H9 (cell line): ENCODE measurements at regions not wholly inside any gene's neighbourhood (a gene's known extent, or its start where the extent isn't known, plus 50 kb on each side); places are given as distances from the start of the nearest gene placed in this dataset.

Source experiments
- DNase-seq: peaks from one replicate; pipeline ENCODE4 v3.0.0-alpha.2; 2017
- H2AFZ ChIP-seq: one replicate; pipeline ENCODE4 v1.6.1; 2013; ENCODE audit warnings: mild to moderate bottlenecking, low read length, control low read depth, moderate library complexity
- H2AK5ac ChIP-seq: 2 replicates; pipeline ENCODE4 v1.6.1; 2013; ENCODE audit warnings: low read length, control low read depth, mixed read lengths; ENCODE audit not compliant: insufficient read length
- H2BK120ac ChIP-seq: one replicate; pipeline ENCODE4 v1.6.1; 2013; ENCODE audit warnings: low read depth, mild to moderate bottlenecking, low read length, control low read depth, inconsistent platforms; ENCODE audit not compliant: poor library complexity, severe bottlenecking
- H2BK12ac ChIP-seq: 2 replicates; pipeline ENCODE4 v1.6.1; 2013; ENCODE audit warnings: low read length, control low read depth, mixed read lengths, low read depth; ENCODE audit not compliant: insufficient read length
- H2BK15ac ChIP-seq: 2 replicates; pipeline ENCODE4 v1.6.1; 2013; ENCODE audit warnings: low read depth, low read length, control low read depth
- H2BK20ac ChIP-seq: one replicate; pipeline ENCODE4 v1.6.1; 2013; ENCODE audit warnings: low read depth, mild to moderate bottlenecking, low read length, control low read depth, inconsistent platforms; ENCODE audit not compliant: poor library complexity, severe bottlenecking
- H2BK5ac ChIP-seq: 2 replicates; pipeline ENCODE4 v1.6.1; 2013; ENCODE audit warnings: low read length, control low read depth, mixed read lengths; ENCODE audit not compliant: insufficient read length
- H3K14ac ChIP-seq: 2 replicates; pipeline ENCODE4 v1.6.1; 2013; ENCODE audit warnings: low read length, control low read depth; ENCODE audit not compliant: insufficient read depth
- H3K18ac ChIP-seq: 2 replicates; pipeline ENCODE4 v1.6.1; 2013; ENCODE audit warnings: low read depth, mild to moderate bottlenecking, mixed read lengths, low read length, control low read depth; ENCODE audit not compliant: insufficient read length
- H3K23ac ChIP-seq: 2 replicates; pipeline ENCODE4 v1.6.1; 2013; ENCODE audit warnings: low read length, control low read depth, mixed read lengths, low read depth; ENCODE audit not compliant: insufficient read length
- H3K23me2 ChIP-seq: 2 replicates; pipeline ENCODE4 v1.6.1; 2013; ENCODE audit warnings: low read depth, mild to moderate bottlenecking, mixed read lengths, low read length, control low read depth; ENCODE audit not compliant: insufficient read length, poor library complexity, severe bottlenecking
- H3K27ac ChIP-seq: 2 replicates; pipeline ENCODE4 v1.5.1; 2013; ENCODE audit warnings: low read length, control low read depth, mixed read lengths, low read depth; ENCODE audit not compliant: insufficient read length
- H3K27me3 ChIP-seq: 2 replicates; pipeline ENCODE4 v1.6.1; 2013; ENCODE audit warnings: low read length, control low read depth, inconsistent platforms; ENCODE audit not compliant: insufficient read depth
- H3K4ac ChIP-seq: 2 replicates; pipeline ENCODE4 v1.6.1; 2013; ENCODE audit warnings: low read depth, mild to moderate bottlenecking, control low read depth, inconsistent platforms, low read length, moderate library complexity
- H3K4me1 ChIP-seq: 2 replicates; pipeline ENCODE4 v1.6.1; 2013; ENCODE audit warnings: low read length, control low read depth, inconsistent platforms; ENCODE audit not compliant: insufficient read depth
- H3K4me2 ChIP-seq: 2 replicates; pipeline ENCODE4 v1.6.1; 2013; ENCODE audit warnings: low read length, control low read depth, mixed read lengths; ENCODE audit not compliant: insufficient read length, insufficient read depth
- H3K56ac ChIP-seq: 2 replicates; pipeline ENCODE4 v1.6.1; 2013; ENCODE audit warnings: low read depth, mild to moderate bottlenecking, mixed read lengths, low read length, control low read depth; ENCODE audit not compliant: insufficient read length
- H3K79me1 ChIP-seq: 2 replicates; pipeline ENCODE4 v1.6.1; 2013; ENCODE audit warnings: low read depth, mild to moderate bottlenecking, moderate library complexity, low read length, control low read depth, inconsistent platforms; ENCODE audit not compliant: insufficient read depth, poor library complexity, severe bottlenecking
- H3K79me2 ChIP-seq: 2 replicates; pipeline ENCODE4 v1.6.1; 2013; ENCODE audit warnings: low read length, control low read depth, inconsistent platforms; ENCODE audit not compliant: insufficient read depth
- H3K9ac ChIP-seq: 2 replicates; pipeline ENCODE4 v1.6.1; 2013; ENCODE audit warnings: low read length, control low read depth, mixed read lengths; ENCODE audit not compliant: insufficient read length; ENCODE audit errors: extremely low read depth
- H3K9me3 ChIP-seq: one replicate; pipeline ENCODE4 v1.6.1; 2013; ENCODE audit warnings: low read depth, low read length, inconsistent platforms; ENCODE audit not compliant: control insufficient read depth
- H3T11ph ChIP-seq: one replicate; pipeline ENCODE4 v1.6.1; 2013; ENCODE audit warnings: mild to moderate bottlenecking, low read length, control low read depth, inconsistent platforms
- H4K20me1 ChIP-seq: one replicate; pipeline ENCODE4 v1.6.1; 2013; ENCODE audit not compliant: control insufficient read depth, insufficient read length, insufficient read depth
- H4K5ac ChIP-seq: 2 replicates; pipeline ENCODE4 v1.6.1; 2013; ENCODE audit warnings: low read depth, mild to moderate bottlenecking, mixed read lengths, low read length, control low read depth; ENCODE audit not compliant: insufficient read length
- H4K8ac ChIP-seq: replicated peaks from 2 replicates; pipeline ENCODE4 v1.6.1; 2013; ENCODE audit warnings: low read length, control low read depth, mixed read lengths, low read depth; ENCODE audit not compliant: insufficient read length
- H4K91ac ChIP-seq: 2 replicates; pipeline ENCODE4 v1.6.1; 2013; ENCODE audit warnings: low read depth, mild to moderate bottlenecking, moderate library complexity, mixed read lengths, low read length, control low read depth; ENCODE audit not compliant: insufficient read length
- H3K27ac Mint-ChIP-seq, 3 experiments: 2 replicates in 2 of 3; 3 replicates in 1 of 3; pipeline ENCODE4 v1.8.0; 2020 to 2021; ENCODE audit warnings: mixed read lengths in 3 of 3, mild to moderate bottlenecking in 1 of 3, moderate library complexity in 1 of 3
- H3K27me3 Mint-ChIP-seq: 2 replicates; pipeline ENCODE4 v1.8.0; 2021; ENCODE audit warnings: low read depth, mild to moderate bottlenecking, moderate library complexity, mixed read lengths
- H3K36me3 Mint-ChIP-seq, 3 experiments: 2 replicates in 2 of 3; 3 replicates in 1 of 3; pipeline ENCODE4 v1.8.0; 2020 to 2021; ENCODE audit warnings: low read depth in 3 of 3, mixed read lengths in 3 of 3; ENCODE audit not compliant: insufficient read depth in 1 of 3
- H3K4me1 Mint-ChIP-seq, 2 experiments: 2 replicates each; pipeline ENCODE4 v1.8.0; 2020; ENCODE audit warnings: mixed read lengths in 2 of 2
- H3K4me3 Mint-ChIP-seq, 2 experiments: 2 replicates in 1 of 2; 3 replicates in 1 of 2; pipeline ENCODE4 v1.8.0; 2020 to 2021; ENCODE audit warnings: mild to moderate bottlenecking in 2 of 2, mixed read lengths in 2 of 2, moderate library complexity in 1 of 2
- H3K9me3 Mint-ChIP-seq, 2 experiments: 2 replicates in 1 of 2; 3 replicates in 1 of 2; pipeline ENCODE4 v1.8.0; 2020; ENCODE audit warnings: mild to moderate bottlenecking in 2 of 2, mixed read lengths in 2 of 2, moderate library complexity in 1 of 2
- CTCF ChIP-seq: fragments of 200-600 bp; sonication (generic); conservative IDR thresholded peaks from 3 replicates; pipeline ENCODE4 v1.8.0; 2021; ENCODE audit warnings: antibody characterized with exemption, mild to moderate bottlenecking
- WGBS: extraction: QIAGEN DNeasy Blood & Tissue Kit; methylation state at CpG from one replicate; pipeline ENCODE4 v1.1.7; 2013; ENCODE audit warnings: missing lambda C conversion rate, low lambda C conversion rate, mixed read lengths; ENCODE audit not compliant: insufficient read length; ENCODE audit errors: extremely low coverage; 5-methylcytosine and 5-hydroxymethylcytosine counted together

DNA sequence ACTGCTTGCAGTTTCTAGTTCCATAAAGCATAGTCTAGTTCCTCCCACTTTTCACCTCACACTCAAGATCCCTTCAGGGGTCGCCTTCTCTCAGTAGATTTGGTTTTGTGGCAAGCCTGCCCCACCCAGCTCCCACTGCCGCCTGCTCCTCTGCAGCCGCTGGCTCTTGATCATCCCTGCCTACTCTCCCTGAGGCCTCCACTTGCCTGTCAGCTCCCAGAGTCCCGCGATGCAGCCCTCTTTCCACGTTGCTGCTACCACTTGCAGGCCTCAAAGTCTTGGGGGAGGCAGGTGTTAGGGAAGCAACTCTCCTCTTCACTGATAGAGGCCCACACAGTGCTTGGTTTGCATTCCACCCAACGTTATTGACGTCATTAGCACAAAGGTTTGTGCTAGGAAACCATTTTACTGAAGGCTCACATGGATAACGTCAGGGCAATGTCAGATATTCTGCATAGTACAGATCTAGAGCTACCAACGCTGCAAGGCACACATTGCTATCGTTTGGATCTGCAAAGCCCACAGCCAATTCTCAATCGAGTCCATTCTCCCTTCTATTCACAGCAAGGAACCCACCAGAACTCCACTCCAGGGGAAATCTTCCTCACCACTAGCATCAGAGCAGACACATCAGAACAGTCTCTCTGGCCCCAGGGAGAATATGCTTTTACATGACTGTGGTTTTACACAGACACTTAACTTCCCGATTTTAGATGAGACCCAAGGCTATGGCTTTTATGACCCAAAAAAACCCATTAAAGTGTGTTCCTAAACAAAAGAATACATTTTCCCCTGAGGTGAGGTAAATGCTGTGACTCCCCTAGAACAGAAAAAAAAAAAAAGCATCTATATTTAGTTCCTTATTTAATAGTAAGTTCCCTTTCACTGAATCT, 519.5 kb upstream of the CAMK1G start:
- Histone ChIP-seq H4K91ac (no peak overlapping the region), H2BK15ac (no peak overlapping the region), H2BK20ac (no peak overlapping the region), H3K4me1 (no peaks in the 10 kb centered on the region), H2BK5ac (no peak overlapping the region), H3T11ph (no peak overlapping the region), H3K27me3 (no peaks in the 10 kb centered on the region), H3K4me2 (no peak overlapping the region), H3K79me1 (no peaks in the 10 kb centered on the region), H3K18ac (no peak overlapping the region), H3K23me2 (no peaks in the 10 kb centered on the region), H2BK120ac (no peak overlapping the region), H3K56ac (no peak overlapping the region), H4K5ac (no peak overlapping the region), H2AFZ (no peak overlapping the region), H2BK12ac (no peak overlapping the region), H3K27ac (no peak overlapping the region), H3K14ac (no peak overlapping the region), H3K4ac (no peak overlapping the region), H3K9ac (no peak overlapping the region), H3K23ac (no peak overlapping the region), H4K8ac (no peak overlapping the region), H3K79me2 (no peaks in the 10 kb centered on the region; the same call in 1 of the 2 replicates), H2AK5ac (no peak overlapping the region), H3K9me3 (no peaks in the 10 kb centered on the region), H4K20me1 (no peaks in the 10 kb centered on the region)
- Mint-ChIP-seq H3K27me3 (peaks cover 8% of the 10 kb centered on the region), H3K4me1 (peaks cover 20 to 25% of the 10 kb centered on the region in 2 experiments), H3K4me3 (no peak overlapping the region), H3K27ac (peak overlapping the region in 1 of 3 experiments; percentile 17; a peak in 1 of 7 replicates), H3K36me3 (no peaks in the 10 kb centered on the region), H3K9me3 (no peaks in the 10 kb centered on the region)
- no CpG with 5 or more reads among the region's 13 CpGs for WGBS
- no peak for TF ChIP-seq CTCF
- no peak for DNase-seq
